GM19351 (cell line): ENCODE measurements at regions not wholly inside any gene's neighbourhood (a gene's known extent, or its start where the extent isn't known, plus 50 kb on each side); places are given as distances from the start of the nearest gene placed in this dataset.
"Not testable (repeated sequence)": the region's sequence is repeated elsewhere in the genome, so short reads cannot be mapped to it uniquely, and the experiment has no call there.

Experiments
- ATAC-seq: cut with Tn5 transposase; IDR thresholded peaks from one replicate; pipeline ENCODE4 v1.9.1; 2021; ENCODE audit warnings: mild to moderate bottlenecking, moderate library complexity; ENCODE audit not compliant: unreplicated experiment

GRCh38 chr5:99191206-99191745 lies 262.5 kb upstream of the CHD1 start:
- ATAC-seq: no peak

GRCh38 chr5:99187611-99188010 lies 258.8 kb upstream of the CHD1 start:
- ATAC-seq: no peak

- no peak for ATAC-seq
Observed at GRCh38 chr5:99179206-99179605, 250.4 kb upstream of the CHD1 start.

GRCh38 chr5:99177796-99178195 lies 249.0 kb upstream of the CHD1 start:
- ATAC-seq: no peak

- no peak for ATAC-seq
Observed at GRCh38 chr5:99176186-99176585, 247.4 kb upstream of the CHD1 start.

GRCh38 chr5:99169309-99169708 lies 240.5 kb upstream of the CHD1 start:
- no peak for ATAC-seq

GRCh38 chr5:99161538-99161937 lies 232.7 kb upstream of the CHD1 start:
- not testable (repeated sequence) for ATAC-seq

- no peak for ATAC-seq
Observed at GRCh38 chr5:99156688-99157087, 227.9 kb upstream of the CHD1 start.

- not testable (repeated sequence) for ATAC-seq
Observed at GRCh38 chr5:99143283-99143795, 214.5 kb upstream of the CHD1 start.

- no peak for ATAC-seq
Observed at GRCh38 chr5:99141534-99142128, 212.8 kb upstream of the CHD1 start.

GRCh38 chr5:99138911-99139310 lies 210.1 kb upstream of the CHD1 start:
- ATAC-seq: no peak

- ATAC-seq: no peak
Observed at GRCh38 chr5:99133921-99134320, 205.1 kb upstream of the CHD1 start.

- no peak for ATAC-seq
Observed at GRCh38 chr5:99129768-99130501, 201.1 kb upstream of the CHD1 start.

GRCh38 chr5:99122976-99123375 lies 194.2 kb upstream of the CHD1 start:
- no peak for ATAC-seq

GRCh38 chr5:99119326-99119725 lies 190.5 kb upstream of the CHD1 start:
- no peak for ATAC-seq

GRCh38 chr5:99116526-99116925 lies 187.7 kb upstream of the CHD1 start:
- no peak for ATAC-seq

GRCh38 chr5:99109894-99110293 lies 181.1 kb upstream of the CHD1 start:
- ATAC-seq: no peak

- ATAC-seq: no peak
Observed at GRCh38 chr5:99105216-99105615, 176.4 kb upstream of the CHD1 start.

- no peak for ATAC-seq
Observed at GRCh38 chr5:99104538-99105132, 175.8 kb upstream of the CHD1 start.

GRCh38 chr5:99102073-99102697 lies 173.4 kb upstream of the CHD1 start:
- ATAC-seq: peak; percentile 56

GRCh38 chr5:99099691-99100090 lies 170.9 kb upstream of the CHD1 start:
- ATAC-seq: no peak
